Stimulated activated CD8-positive, alpha-beta memory T cell treated with anti-CD3 and anti-CD28 coated beads, Interleukin-7, amount 100 ng/mL, for 1 hour (primary cell): ENCODE measurements at regions not wholly inside any gene's neighbourhood (a gene's known extent, or its start where the extent isn't known, plus 50 kb on each side); places are given as distances from the start of the nearest gene placed in this dataset.

Source experiments
- DNase-seq, 2 donors: peaks; one replicate each; pipeline ENCODE4 v3.0.0-alpha.2; 2020; ENCODE audit warnings: low read depth in 2 of 2

DNA sequence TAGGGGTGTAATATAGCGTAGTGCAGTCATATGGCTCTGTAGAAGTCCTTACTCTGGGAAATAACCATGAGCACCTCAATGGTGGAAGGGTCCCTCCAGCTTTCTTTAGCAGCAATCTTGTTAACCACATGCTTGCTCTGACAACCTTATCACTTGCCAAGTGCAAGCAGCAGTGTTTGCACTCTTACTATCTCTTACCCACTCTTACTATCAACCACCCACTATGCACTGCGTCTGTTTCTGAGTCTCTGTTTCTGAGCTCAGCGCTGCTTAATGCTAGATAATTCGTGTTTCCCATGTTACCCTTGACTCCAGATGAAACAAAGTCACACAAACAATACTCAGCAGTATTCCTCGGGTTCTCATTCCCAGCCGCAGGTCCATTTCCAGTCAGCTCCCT lies 433.7 kb upstream of the PFKP start:
- DNase-seq: no peak

DNA sequence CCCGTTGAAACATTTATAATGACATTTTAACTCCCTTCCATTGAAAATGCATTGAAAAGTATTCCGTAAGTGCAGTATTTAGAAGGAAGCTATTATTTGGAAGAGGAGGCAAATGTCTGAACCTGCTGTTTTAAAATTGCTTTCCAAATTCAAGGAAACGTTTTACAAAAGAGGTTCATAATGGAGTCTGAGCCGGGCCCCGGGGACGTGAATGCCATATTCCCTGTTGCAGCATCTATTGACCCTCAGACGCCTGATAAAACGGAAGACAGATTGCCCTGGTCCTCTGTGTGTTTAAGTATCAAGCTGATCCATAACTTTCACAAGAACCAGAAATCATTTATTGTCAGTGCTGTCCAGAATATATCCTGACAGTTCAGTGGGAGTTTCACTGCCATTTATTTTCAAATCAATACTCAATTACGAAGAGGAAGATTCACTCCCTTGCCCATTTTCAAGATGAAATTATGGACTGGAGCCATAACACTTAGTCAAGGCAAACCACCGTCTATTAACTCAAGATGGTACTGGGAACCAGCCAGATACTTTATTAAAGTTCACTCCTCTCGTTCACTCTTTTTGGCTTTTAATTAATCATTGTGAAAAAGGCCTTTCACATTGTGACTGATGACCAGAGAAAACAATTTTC lies 435.7 kb upstream of the PFKP start:
- no peak for DNase-seq

DNA sequence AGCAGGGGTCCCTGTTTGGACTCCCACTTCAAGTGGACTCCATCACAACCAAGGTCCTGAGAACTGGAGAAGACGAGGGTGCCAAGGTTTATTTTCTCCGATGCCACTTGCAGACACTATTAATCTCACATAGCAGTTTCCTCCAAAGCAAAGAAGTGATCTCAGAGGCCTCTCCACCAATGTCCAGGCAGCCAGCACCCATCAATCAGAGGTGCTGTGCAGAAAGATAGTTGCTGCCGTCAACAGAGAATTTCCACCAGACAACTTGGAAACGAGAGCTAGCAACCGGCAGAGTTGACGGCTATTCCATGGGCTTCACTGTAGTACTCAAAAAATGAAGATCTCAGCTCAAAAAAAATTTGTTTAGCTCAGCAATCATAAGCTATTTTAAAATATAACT lies 438.6 kb upstream of the PFKP start:
- DNase-seq: no peak

GRCh38 chr10:2627969-2628368 lies 439.4 kb upstream of the PFKP start:
- no peak for DNase-seq

GRCh38 chr10:2625094-2625493 lies 442.3 kb upstream of the PFKP start:
- DNase-seq: no peak

- DNase-seq: no peak
Measured at GRCh38 chr10:2623675-2624274, 443.6 kb upstream of the PFKP start.

GRCh38 chr10:2620827-2621521 lies 446.4 kb upstream of the PFKP start:
- DNase-seq: no peak

DNA sequence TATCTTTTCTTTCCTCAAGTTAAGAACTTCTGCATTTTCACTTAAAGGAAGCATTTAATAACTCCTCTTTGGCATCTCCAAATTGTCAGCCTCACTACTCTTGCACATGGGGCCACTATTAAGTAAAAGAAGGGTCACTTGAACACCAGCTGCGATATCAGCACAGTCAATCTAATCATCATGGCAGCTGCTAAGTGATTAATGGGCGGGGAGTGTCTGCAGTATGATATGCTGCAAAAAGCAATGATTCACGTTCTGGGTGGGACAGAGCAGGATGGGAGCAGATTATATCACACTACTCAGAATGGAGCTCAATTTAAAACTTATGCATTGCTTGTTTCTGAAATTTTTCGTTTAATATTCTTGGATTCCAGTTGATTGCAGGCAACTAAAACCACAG lies 447.4 kb upstream of the PFKP start:
- no peak for DNase-seq

DNA sequence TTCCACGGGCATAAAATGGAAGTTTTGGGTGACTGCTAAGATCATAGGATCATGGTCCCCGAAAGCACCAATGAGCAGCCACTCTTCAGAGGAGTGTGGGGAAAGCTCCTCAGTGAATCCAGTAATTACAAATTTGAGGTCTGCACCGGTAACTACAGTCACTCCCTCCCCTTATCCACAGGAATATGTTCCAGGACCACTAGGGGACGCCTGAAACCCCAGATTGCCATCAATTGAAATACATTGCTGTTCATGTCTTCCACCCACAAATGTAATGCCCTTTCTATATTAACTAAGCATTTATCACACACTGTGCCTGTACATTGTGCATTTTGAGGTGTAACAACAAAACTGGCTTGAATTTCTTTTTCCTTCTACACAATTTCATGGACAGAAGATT lies 447.9 kb upstream of the PFKP start:
- DNase-seq: no peak

- no peak for DNase-seq
Measured at GRCh38 chr10:2618690-2619089, 448.7 kb upstream of the PFKP start.

DNA sequence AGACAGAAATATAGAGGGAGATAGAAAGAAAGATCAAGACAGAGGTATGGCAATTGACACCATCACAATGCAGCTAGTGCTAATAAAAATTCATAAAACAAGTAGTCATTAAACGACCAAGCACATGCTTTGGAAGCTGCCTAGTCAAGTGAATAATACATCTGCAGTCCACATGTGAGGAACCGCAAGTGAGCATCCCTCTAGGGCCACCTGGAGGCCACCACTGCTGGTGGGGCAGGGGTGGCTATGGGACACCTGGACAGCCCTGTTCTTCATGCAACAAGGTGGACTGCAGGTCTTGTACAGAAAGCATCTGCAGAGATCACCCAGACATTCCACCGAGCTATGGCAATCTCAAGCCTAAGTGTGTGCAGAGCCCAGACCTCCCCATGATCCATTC lies 451.1 kb upstream of the PFKP start:
- DNase-seq: no peak

- no peak for DNase-seq
Measured at GRCh38 chr10:2611603-2612002, 455.7 kb upstream of the PFKP start.

- no peak for DNase-seq
Measured at GRCh38 chr10:2610946-2611345, 456.4 kb upstream of the PFKP start.

DNA sequence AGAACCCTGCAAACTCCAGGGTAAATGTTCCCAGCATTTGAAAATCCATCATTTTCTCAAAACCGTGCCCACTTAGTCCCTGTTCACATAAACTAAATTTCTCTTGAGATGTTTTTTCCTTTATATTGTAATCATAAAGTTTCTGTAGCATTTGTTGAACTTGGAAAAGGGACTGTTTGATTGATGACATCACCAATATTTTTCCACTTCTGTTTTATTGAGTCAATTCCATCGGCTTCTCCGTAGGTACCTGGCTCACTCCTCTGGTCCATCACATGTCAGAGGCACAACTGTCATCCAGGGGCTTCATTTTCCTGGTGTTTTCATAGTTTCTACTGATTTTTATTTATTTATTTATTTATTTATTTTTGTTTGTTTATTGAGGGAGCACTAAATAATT lies 462.5 kb upstream of the PFKP start:
- DNase-seq: no peak

- DNase-seq: no peak
Measured at GRCh38 chr10:2599571-2599970, 467.8 kb upstream of the PFKP start.

DNA sequence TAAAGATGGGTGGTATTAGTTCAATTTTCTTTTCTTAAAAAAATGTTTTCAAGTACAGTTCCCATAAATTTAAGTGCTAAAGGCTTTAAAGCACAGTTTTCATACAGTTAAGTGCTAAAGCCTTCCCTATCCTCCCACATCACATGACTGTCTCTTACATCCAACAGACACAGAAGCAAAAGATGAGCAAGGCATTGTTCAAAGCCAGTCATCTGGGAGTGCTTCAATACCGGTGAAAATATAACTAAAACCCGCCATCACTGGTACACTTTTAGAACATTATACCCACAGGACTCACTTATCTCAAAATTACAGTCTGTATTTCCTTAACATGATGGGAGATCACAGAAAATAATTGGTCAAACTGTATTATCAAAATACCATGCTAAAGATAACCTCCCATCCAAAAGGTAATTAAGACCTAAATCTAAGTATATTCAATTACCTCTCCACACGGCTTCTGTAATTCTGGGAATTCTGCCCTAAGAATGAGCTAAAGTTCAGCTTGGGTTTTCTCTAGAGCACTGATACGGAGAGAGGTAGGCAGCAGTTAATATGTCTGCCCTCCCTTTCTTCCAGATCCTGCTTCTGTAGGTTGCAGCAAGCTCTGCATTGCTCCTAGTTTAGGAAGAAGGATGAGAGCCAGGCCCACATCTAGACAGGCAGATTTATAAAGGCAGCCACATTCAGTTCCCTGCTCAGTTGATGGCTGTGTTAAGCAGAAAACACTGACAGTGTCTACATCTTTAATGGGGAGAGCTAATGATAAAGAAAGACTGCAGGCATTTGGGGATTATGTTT lies 474.8 kb upstream of the PFKP start:
- no peak for DNase-seq

GRCh38 chr10:2589196-2589595 lies 478.2 kb upstream of the PFKP start:
- no peak for DNase-seq

- DNase-seq: no peak
Measured at GRCh38 chr10:2584385-2584784, 483.0 kb upstream of the PFKP start.

- no peak for DNase-seq
Measured at GRCh38 chr10:2576892-2577291, 490.5 kb upstream of the PFKP start.

DNA sequence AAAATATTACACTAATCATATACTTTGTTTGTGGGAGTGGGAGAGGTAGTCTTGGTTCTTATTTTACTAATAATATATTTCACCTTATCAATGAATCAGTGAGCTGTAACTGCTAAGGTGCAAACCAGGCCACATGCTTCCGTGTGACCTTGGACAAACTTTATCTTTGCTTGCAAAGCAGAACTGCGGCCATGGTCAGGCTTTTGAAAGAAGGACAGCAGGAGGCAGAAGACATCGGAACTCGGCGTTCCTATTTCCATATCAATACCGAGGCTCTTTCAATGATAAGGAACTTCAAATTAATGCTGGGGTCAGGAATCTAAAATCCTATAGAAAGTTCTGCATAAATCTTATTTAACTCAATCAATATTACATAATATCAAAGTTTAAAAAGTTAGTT lies 491.9 kb upstream of the PFKP start:
- no peak for DNase-seq

- DNase-seq: no peak
Measured at GRCh38 chr10:2572611-2573010, 494.7 kb upstream of the PFKP start.

- DNase-seq: no peak
Measured at GRCh38 chr10:2556883-2557282, 510.5 kb upstream of the PFKP start.

GRCh38 chr10:2548071-2548470 lies 519.3 kb upstream of the PFKP start:
- no peak for DNase-seq
